ENCODE measurements at regions not wholly inside any gene's neighbourhood (a gene's known extent, or its start where the extent isn't known, plus 50 kb on each side); places are given as distances from the start of the nearest gene placed in this dataset.

GRCh38 chr4:22029803-22030202 is 81.2 kb upstream of the KCNIP4 start:
- DNase-seq (ENCODE audit: low read depth), result no peak

- peak; percentile 1 for DNase-seq (ENCODE audit: low read depth)
Measured at GRCh38 chr4:22021106-22021505, 72.5 kb upstream of the KCNIP4 start.

DNA sequence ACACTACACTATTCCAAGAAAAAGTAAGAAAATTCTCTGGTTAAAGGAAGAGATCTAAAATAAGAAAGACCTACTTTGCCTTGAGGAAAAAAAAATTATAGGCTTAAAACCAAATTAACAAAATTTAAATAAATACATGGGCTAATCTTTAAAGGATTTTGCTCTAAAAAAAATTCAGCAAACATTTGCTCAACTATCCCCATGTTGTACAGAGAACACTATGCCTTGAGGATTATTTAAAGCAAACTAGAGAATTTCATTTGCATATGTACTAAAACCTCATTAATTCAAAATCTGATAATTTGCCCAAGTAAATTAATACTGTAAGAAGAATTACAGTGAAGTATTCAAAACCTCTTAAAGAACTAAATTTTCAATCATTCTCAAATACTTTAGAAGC is 71.6 kb upstream of the KCNIP4 start:
- no peak for DNase-seq (ENCODE audit: low read depth)

DNA sequence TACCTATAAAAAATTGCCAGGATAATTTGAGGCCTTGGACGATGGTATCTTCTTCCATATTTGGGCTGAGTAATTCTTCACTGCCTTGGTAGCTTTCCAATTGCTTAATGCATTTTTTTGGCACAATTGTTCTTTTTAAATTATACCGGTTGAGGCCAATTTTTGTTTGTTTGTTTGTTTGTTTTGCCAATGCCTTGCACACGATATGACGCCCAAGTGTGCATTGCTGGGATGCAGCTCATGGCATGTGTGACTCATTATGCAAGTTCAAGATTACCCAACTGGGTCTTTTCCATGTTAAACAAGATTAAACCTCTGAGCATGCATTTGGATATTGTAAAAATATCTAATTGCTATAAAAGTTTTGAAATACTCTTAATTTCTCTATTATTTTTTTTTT is 71.1 kb upstream of the KCNIP4 start:
- DNase-seq (ENCODE audit: low read depth), result no peak

GRCh38 chr4:22014222-22014741 is 65.7 kb upstream of the KCNIP4 start:
- no peak for DNase-seq (ENCODE audit: low read depth)

- DNase-seq (ENCODE audit: low read depth), result peak; percentile 3
Measured at GRCh38 chr4:22003878-22004277, 55.3 kb upstream of the KCNIP4 start.
